Adipocyte (in vitro differentiated cells): ENCODE measurements at regions not wholly inside any gene's neighbourhood (a gene's known extent, or its start where the extent isn't known, plus 50 kb on each side); places are given as distances from the start of the nearest gene placed in this dataset.
"Not testable (repeated sequence)": the region's sequence is repeated elsewhere in the genome, so short reads cannot be mapped to it uniquely, and the experiment has no call there.

Experiments used
- DNase-seq: peaks from one replicate; pipeline ENCODE4 v3.0.0-alpha.2; 2015; ENCODE audit warnings: low read depth
- H3K27me3 ChIP-seq: replicated peaks from 2 replicates; pipeline ENCODE4 v1.7.0; 2013; ENCODE audit warnings: mild to moderate bottlenecking, low read length, moderate library complexity; ENCODE audit not compliant: control insufficient read depth, insufficient read depth
- H3K36me3 ChIP-seq: 2 replicates; pipeline ENCODE4 v1.7.0; 2013; ENCODE audit warnings: low read length, mild to moderate bottlenecking, moderate library complexity; ENCODE audit not compliant: control insufficient read depth, insufficient read depth, severe bottlenecking
- H3K4me1 ChIP-seq: 2 replicates; pipeline ENCODE4 v1.7.0; 2013; ENCODE audit warnings: mild to moderate bottlenecking, low read length, moderate library complexity; ENCODE audit not compliant: control insufficient read depth, insufficient read depth
- H3K4me3 ChIP-seq: 2 replicates; pipeline ENCODE4 v1.7.0; 2013; ENCODE audit warnings: mild to moderate bottlenecking, low read length, moderate library complexity
- H3K9ac ChIP-seq: 2 replicates; pipeline ENCODE4 v1.7.0; 2013; ENCODE audit warnings: mild to moderate bottlenecking, low read length, moderate library complexity
- H3K9me3 ChIP-seq: 2 replicates; pipeline ENCODE4 v1.7.0; 2013; ENCODE audit warnings: mild to moderate bottlenecking, low read length, moderate library complexity; ENCODE audit not compliant: control insufficient read depth

DNA sequence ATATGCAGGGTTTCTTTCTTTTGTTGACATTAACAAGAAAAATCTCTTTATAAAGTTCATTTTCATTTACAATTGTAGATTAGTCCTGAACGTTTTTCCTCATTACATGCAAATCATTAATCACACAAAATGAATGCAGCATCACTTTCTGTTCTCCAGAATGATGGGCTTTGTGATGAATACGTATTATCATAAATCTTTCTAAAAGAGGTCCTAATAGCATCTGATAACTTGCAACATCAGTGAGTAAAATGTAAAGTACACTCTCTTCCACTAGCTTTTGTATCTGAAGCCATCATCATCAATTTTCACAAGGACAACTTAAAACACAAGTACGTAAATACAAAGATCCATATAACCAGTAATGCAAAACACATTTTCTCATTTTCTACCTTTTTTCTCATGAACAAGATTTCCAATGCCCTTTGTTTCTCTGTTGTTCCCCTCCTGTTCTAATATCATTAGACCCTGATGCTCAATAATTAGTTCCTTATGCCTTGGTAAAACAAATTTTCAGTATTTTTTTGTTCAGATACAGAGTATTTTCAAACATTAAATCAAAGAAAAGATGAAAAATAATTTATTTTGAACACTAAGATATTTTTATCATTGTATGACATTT is 437.4 kb upstream of the MIR17HG start:
- Histone ChIP-seq H3K27me3 (no peaks in the 10 kb centered on the region), H3K9ac (no peak overlapping the region), H3K9me3 (peaks cover 6% of the 10 kb centered on the region), H3K36me3 (no peaks in the 10 kb centered on the region), H3K4me3 (no peak overlapping the region), H3K4me1 (no peaks in the 10 kb centered on the region)
- no peak for DNase-seq

DNA sequence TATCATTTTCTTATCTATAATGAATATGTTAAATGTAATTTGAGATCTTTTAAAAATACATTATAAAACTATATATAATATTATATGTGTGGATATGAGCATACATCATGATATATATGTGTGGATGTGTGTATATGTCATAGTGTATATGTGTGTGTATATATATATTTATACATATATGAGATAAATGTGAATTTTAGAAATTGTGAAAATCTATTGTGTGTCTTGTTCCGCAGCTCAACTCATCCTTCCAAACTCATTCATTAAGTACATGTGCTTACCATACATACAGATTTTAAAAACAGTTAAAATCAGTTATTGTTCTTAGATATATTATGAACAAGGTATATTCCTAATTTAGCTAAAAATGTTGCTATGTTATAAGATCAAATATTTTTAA is 435.2 kb upstream of the MIR17HG start:
- Histone ChIP-seq H3K9ac (no peak overlapping the region), H3K4me1 (no peaks in the 10 kb centered on the region), H3K4me3 (no peak overlapping the region), H3K9me3 (no peaks in the 10 kb centered on the region), H3K27me3 (no peaks in the 10 kb centered on the region), H3K36me3 (no peaks in the 10 kb centered on the region)
- DNase-seq: no peak

DNA sequence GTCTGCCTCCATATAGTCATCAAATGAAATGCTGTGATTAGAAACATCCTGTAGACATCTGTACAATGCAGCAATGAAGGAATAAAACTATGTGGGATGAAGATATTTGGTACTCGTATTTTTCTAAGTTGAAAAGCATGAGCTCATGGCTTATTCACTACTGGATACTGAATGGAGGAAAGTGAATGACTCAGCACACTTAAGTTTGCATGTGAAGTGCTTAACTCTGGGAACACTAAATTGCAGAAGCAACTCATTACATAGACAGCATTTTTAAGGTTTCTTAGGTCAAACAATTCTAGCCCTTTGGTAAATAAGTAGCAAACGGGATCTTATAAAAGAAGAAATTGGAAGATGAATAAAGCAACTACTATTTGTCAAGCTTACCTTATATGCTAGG is 429.0 kb upstream of the MIR17HG start:
- Histone ChIP-seq H3K9me3 (no peaks in the 10 kb centered on the region), H3K4me1 (no peaks in the 10 kb centered on the region), H3K9ac (no peak overlapping the region), H3K27me3 (no peaks in the 10 kb centered on the region), H3K4me3 (no peak overlapping the region), H3K36me3 (no peaks in the 10 kb centered on the region)
- DNase-seq: peak; percentile 27

DNA sequence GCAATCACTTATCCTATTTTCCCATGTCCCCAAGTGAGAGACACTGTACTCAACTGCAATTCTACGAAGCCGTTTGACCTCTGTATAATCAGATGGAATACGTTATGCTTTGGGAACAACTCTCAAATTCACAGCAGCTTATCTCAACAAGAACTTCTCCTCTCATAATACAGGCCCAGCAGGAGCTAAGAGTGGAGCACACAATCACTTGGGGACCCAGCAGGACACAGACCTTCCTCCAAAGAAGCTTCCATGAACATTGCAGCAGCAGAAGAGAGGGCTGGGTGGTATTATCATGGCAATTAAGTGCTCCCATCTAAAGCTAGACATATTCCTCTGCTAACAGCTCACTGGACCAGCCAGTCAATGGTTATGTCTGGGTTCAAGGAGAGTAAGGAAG is 428.3 kb upstream of the MIR17HG start:
- H3K4me1 ChIP-seq: no peaks in the 10 kb centered on the region
- DNase-seq: no peak
- no peaks in the 10 kb centered on the region for H3K36me3 ChIP-seq
- H3K27me3 ChIP-seq: no peaks in the 10 kb centered on the region
- no peaks in the 10 kb centered on the region for H3K9me3 ChIP-seq
- no peak overlapping the region for H3K9ac ChIP-seq
- H3K4me3 ChIP-seq: no peak overlapping the region

DNA sequence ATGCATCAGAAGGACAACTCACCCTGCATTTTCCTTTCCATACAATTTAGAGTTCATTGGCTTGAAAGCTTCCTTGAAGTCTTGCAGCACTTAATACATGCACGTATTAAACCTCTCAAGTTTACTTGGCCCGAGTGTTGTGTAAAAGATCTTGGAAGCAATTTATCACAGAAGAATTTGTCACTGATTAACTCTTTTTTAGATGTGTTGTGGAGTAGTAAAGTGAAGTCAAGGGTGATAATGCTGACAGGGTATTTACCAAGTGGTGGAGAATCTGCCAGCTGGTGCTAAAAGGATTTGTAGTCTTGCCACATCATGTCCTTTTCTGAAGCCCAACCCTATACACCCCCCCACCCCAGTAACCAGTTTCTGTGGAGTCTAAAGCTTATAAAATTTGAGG is 421.0 kb upstream of the MIR17HG start:
- H3K9ac ChIP-seq: no peak overlapping the region
- no peaks in the 10 kb centered on the region for H3K36me3 ChIP-seq
- H3K27me3 ChIP-seq: no peaks in the 10 kb centered on the region
- peaks cover 5% of the 10 kb centered on the region for H3K9me3 ChIP-seq
- H3K4me1 ChIP-seq: peaks cover 4% of the 10 kb centered on the region
- H3K4me3 ChIP-seq: no peak overlapping the region
- no peak for DNase-seq

DNA sequence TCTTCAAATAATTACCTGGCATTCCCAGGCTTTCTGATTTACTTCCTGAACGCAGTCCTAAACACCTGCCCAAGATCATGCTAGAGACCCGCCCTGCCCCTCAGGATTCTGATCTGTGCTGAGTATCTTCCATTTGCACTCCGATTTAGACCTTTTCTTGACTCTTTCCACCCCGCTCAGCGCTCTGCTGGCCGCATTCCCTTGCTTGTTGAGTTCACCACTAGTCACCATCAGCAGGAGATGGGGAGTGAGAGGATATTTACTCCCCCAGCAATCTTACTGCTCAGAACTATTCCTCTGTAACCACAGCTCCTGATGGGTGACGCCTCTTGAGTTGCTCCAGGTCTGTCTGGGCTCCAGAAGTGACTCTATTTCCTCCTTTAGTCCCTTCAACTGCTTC is 419.4 kb upstream of the MIR17HG start:
- H3K9me3 ChIP-seq: peaks cover 5% of the 10 kb centered on the region
- H3K36me3 ChIP-seq: no peaks in the 10 kb centered on the region
- peaks cover 4% of the 10 kb centered on the region for H3K4me1 ChIP-seq
- no peak for DNase-seq
- H3K9ac ChIP-seq: no peak overlapping the region
- no peaks in the 10 kb centered on the region for H3K27me3 ChIP-seq
- H3K4me3 ChIP-seq: no peak overlapping the region

DNA sequence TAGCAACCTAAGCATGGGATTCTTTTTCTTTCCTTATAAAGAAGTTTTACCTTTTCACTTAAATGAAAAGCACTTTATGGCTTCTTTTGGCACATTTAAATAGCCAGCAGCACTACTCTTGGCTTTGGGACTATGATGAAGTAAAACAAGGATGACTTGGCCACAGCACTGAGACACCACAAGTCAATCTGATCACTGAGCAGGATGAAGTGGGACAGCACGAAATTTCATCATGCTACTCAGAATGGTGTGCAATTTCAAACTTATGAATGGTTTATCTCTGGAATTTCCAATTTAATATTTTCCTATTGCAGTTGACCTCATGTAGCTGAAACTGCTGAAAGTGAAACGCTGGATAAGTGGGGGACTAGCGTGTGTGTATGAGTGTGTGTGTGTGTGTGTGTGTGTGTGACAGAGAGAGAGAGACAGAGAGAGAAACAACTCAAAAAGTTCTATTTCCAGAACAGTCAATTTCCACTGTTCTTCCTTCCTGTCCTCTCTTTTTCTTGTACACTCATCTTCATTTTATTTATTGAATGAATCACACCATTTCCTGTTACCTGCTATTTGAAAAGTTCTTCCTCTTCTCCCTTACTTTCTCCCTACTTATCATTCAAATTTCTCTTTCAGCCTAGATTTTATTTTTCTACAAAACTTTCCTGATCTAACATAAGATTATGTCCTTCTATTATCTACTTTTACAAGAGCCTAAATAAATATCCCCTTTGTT is 414.2 kb upstream of the MIR17HG start:
- H3K9me3 ChIP-seq: peaks cover 5% of the 10 kb centered on the region
- H3K9ac ChIP-seq: no peak overlapping the region
- no peaks in the 10 kb centered on the region for H3K36me3 ChIP-seq
- no peak for DNase-seq
- no peaks in the 10 kb centered on the region for H3K4me1 ChIP-seq
- no peak overlapping the region for H3K4me3 ChIP-seq
- H3K27me3 ChIP-seq: no peaks in the 10 kb centered on the region

DNA sequence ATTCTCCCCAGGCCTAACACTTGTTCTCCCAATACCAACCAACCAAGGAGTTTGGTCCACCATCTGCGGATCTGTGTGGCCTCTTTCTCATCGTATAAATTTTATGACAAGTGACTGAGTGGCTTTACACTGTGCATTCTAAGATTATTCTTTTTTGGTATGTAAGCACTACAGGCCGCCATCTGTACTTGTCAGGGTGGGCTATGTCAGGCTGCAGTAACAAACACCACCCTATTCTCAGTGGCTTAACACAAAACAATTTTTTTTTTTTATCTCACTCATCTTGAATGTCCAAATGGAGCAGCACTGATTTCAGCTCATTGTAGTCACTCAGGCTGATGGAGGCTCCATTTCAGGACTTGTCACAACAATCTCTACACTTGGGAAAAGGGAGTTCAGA is 412.7 kb upstream of the MIR17HG start:
- Histone ChIP-seq H3K9me3 (peaks cover 5% of the 10 kb centered on the region), H3K36me3 (no peaks in the 10 kb centered on the region), H3K4me3 (no peak overlapping the region), H3K4me1 (no peaks in the 10 kb centered on the region), H3K9ac (no peak overlapping the region), H3K27me3 (no peaks in the 10 kb centered on the region)
- DNase-seq: no peak

DNA sequence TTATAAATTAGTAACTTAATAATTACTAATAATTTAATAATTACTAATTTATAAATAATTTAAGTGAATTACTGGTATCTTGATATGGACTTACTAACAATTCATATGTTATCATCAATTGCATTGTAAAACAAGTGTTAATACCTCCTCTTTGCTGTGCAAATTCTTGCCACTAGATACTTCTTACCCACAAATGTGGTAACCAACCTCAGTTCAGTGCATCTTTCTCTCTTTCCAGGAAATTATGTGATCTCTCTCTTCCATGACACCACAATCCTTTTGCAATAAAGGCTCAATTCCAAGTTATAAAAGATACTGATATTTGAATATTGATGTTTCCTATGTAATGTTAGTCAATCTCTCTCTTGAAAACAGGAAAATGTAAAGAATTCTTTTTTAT is 408.6 kb upstream of the MIR17HG start:
- H3K4me3 ChIP-seq: no peak overlapping the region
- H3K9ac ChIP-seq: no peak overlapping the region
- H3K36me3 ChIP-seq: no peaks in the 10 kb centered on the region
- H3K4me1 ChIP-seq: no peaks in the 10 kb centered on the region
- no peak for DNase-seq
- H3K9me3 ChIP-seq: no peaks in the 10 kb centered on the region
- no peaks in the 10 kb centered on the region for H3K27me3 ChIP-seq

DNA sequence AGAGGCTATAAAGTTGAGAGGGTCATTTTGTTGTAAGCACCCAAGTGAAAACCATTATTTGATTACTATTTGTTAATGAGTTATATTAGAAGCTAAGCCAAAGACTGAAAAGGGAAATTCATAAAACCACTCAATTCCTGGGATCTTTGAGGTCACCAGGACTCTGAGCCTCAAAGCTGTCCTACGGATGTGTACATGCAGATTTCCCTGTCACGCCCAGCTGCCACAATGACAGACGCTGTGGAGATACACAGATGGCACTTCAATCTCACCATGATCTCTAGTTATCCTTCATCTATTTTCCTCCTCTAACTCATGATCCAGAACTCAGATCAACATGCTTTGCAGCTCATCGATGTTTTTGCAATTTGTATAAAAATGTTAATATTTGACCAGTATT is 403.5 kb upstream of the MIR17HG start:
- Histone ChIP-seq H3K4me1 (no peaks in the 10 kb centered on the region), H3K4me3 (no peak overlapping the region), H3K9me3 (peaks cover 10% of the 10 kb centered on the region), H3K36me3 (no peaks in the 10 kb centered on the region), H3K9ac (no peak overlapping the region), H3K27me3 (no peaks in the 10 kb centered on the region)
- no peak for DNase-seq

DNA sequence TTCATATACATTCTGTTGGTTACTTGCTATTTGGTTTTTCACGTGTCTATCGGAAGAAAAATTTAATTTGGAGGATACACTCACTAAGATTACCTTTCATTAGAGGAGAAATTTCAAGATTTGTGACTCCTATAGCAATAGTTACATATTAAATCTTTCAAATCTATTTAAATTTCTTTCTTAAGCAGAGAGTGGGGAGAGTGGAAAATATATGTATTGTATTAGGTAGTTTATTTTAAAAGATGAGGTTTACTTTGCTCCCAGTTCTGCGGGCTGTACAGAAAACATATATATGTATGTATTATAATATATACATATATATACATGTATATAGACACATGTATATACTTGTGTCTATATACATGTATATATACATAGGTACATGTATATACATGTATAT is 402.3 kb upstream of the MIR17HG start:
- not testable (repeated sequence) for H3K27me3 ChIP-seq, DNase-seq, H3K4me1 ChIP-seq, H3K36me3 ChIP-seq, H3K9ac ChIP-seq, H3K4me3 ChIP-seq
- H3K9me3 ChIP-seq: peaks cover 13% of the 10 kb centered on the region

DNA sequence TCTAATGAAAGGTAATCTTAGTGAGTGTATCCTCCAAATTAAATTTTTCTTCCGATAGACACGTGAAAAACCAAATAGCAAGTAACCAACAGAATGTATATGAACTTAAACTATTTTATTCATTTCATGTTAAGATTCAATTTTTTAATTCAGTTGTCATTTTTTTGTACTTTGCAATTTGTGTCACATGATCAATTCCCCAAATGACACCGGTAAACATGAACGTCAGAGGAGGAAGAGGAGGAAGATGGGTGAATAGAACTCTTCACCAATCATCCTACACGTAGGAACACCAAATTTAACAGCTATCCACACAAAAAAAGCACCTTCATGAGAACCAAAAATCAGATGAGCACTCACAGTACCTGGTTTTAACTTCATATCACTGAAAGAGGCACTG is 401.4 kb upstream of the MIR17HG start:
- not testable (repeated sequence) for DNase-seq, H3K9ac ChIP-seq, H3K4me1 ChIP-seq, H3K27me3 ChIP-seq, H3K4me3 ChIP-seq, H3K36me3 ChIP-seq
- peaks cover 13% of the 10 kb centered on the region for H3K9me3 ChIP-seq
